Iris pigment epithelial cell (primary cell): ENCODE measurements at regions not wholly inside any gene's neighbourhood (a gene's known extent, or its start where the extent isn't known, plus 50 kb on each side); places are given as distances from the start of the nearest gene placed in this dataset.
A peak's percentile ranks its signal among the peaks of the same experiment; 100 is the strongest.

Source experiments
- DNase-seq: peaks from one replicate; pipeline ENCODE4 v3.0.0-alpha.2; 2011; ENCODE audit warnings: low read depth

DNA sequence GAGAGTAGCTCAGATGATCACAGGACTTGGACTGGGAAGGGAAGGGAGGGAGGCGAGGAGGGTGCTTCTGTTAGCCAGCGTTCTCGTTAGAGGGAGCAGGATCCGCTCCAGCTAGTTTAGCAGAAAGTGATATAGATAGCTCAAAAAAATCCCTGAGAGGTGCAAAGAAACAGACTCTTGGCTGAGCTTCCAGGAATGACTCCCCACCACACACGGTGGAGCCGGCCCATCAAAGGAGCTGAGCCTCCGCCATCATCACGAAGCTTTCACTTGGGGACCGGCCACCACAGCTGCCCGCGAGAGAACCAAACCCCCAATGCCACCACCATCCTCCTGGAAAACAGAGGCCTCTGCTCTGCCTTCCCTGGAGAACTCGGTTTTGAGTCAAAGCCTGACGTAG, 124.6 kb upstream of the BCL2L14 start:
- no peak for DNase-seq

DNA sequence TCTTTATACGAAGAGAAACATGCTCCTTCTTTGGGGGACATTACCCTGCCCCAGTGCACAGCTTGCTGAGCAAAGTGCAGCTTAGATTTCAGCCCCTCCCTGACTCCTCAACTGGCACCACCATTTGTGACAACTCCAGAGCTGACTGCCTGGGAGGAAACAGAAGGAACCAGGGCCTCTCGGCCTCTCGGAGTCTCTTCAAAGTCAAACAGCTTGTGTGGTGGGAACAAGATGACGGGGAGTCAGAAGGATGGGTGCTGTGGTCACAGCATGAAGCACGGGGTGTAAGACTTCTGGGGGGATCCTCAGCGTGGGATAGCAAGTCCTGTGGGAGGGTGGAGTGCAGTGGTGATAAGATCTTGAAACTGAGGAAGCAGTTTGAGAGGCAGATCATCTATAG, 123.5 kb upstream of the BCL2L14 start:
- DNase-seq: no peak

DNA sequence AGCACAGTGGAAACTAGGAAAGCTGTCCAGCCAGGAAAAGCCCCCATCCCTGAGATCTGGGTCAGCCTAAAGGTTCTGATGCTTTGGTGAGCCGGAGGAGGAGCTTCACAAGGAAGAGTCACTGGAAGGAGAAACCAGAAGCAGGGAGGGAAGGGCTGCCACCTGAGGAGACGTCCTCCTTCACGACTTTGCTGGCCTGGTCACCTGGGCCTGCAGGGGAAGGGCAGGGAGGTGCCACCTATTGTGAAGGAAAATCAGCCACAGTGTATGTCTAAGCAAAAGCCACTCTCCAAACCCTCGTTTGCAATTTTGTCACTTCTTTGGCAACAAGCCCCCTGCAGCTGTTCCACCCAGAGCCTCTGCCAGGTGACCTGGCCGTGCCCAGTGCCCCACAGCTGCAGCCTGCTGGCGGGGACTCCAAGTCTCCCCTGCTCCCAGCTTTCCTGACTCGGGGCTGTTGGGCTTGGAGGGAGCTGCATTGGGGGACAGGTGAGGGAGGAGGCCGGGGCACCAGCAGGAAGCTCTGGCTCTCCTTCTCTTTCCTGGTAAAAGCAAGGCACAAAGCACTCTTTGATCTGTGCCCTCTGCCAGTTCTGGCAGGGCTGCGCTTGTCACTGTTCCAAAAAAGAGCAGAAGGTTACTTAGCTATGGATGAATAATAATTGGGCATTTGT, 120.9 kb upstream of the BCL2L14 start:
- DNase-seq: no peak

DNA sequence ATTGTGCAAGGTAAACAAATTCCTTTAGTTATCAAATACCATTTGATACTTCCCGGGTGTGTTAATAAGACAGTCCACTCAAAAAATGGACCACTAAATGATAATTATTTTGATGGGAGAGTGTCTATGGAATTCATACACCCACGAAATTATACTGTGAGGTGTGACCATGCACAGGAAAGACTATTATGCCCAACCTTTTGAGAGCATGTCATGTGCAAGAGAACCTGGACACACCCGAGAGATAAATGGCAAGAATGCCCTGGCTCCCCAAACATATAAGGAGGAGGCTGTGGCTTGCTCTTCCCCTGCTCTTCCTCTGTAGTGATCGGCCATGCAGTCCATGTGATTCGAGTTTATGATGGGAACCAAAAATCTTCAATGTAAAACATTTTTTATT, 119.5 kb upstream of the BCL2L14 start:
- DNase-seq: no peak

DNA sequence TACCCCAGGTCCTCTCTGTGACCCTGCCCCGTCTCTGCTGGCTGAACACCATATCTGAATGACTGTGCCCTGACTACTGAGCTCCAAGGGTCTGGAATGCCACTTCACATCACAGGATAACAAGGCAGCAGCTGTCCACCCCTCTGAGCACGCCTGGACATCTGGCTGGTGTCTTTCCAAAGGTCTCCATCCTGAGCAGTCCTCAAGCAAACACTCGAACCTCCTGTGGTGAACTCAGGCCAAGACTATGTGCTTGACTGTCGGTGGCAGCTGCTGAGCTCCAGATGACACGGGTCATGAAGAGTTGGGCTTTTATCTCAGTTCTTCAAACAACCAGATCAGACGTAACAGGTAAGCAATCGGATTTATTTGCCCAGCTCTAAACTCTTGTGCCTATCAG, 117.2 kb upstream of the BCL2L14 start:
- DNase-seq: no peak

DNA sequence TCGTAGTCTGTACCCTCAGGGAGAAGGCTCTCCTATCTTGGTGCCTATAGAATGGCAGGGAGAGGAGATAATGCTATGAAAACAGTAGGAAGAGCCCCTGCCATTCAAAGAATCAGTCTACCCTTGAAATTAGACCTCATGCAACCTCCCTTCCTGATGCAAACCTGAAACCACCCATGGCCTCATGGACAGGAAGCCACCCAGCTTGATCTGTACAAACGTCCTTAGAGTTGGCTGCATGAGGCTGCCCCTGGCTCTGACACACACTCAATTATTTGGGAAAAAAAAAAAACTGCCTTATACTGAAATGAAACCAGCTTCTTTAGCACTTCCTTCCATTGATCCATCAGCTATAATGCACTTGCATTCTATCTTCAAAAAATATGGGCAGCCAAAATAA, 116.6 kb upstream of the BCL2L14 start:
- no peak for DNase-seq

DNA sequence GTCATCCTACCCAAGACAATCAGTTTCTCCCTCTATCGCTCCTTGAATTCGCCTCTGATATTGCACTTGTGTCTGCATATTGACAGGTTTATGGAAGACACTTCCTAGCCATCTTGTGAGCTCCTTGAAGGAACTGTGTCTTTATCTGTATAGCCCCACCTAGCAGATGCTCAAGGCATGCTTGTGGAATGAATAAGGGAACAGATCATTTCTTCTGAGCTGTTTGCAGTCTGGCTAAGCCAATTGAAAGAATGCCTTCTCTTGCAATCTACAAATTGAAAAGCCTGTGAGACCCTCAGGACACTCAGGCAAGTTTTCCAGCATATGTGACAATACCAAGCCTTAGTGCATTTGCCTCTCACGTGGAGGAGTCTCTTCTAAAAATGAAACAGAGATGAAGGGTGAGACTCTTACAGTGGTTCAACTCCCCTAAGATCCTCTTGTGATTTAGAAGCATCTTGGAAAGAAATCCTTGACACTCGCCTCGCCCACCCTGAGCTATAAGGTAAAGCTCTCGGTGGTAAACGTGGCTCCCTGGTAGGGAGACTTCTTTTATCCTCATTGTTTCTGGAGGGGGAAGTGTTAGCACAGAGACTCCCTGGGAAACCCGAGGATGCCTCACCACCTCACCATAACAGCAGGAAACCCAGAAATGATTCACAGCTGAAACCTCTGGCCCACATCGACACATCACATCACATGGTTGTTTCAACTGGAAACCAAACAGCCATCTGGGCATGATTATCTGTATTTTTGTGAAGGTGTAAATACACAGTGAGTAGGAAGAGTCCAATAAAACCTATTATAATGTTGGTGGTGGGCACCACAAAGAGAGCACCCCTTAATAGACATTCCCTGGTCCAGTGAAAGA, 112.3 kb upstream of the BCL2L14 start:
- DNase-seq: peak; percentile 98

DNA sequence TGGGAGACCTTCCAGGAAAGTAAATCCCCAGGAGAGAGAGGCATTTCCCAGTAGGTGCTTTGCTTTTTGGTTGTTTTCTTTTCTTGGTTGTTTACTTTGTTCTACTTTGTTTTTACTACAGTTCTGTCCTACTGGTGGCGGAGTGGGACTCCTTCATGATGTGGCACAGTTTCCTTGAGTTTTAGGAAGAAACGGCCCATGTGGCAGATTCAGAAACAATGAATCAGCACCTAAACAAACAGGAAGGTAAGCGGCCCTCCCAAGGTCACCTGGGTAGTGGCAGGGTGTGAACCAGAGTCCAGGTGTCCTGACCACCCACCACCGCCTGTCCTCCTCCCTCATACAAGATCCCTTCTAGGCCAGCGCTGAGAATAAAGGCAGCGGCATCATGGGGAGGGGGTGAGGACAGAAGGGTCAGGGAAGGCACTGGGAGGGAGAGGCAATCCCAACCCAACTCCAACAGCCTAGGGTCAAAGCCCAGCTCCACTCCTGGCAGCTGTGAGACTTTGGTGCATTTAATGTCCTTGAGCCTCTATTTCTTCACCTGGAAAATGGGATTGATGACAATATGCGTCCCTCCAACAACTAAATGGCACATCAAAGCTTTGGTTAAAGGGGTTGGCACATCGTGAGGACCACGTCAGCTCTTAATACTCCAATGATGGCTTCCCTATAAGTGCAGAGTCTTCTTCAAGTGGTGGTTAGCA, 111.5 kb upstream of the BCL2L14 start:
- peak; percentile 48 for DNase-seq

DNA sequence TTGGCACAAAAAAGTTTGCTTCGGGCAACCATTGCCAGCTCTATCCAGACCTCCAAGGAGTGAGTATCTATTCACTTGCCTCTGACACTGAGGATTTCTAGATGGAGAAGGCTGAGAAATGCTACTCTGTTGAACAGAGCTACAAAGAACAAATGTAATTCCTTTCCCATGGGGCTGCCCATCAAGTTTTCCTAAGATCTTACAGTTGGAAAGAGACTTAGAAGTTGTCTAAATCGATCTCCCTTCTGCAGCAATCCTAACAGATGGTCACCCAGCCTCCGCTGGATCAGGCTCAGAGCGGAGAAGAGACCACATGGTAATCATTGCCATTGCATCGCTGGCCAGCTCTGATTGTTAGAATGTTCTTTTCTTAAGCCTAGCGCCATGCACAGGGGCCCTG, 110.1 kb upstream of the BCL2L14 start:
- no peak for DNase-seq

DNA sequence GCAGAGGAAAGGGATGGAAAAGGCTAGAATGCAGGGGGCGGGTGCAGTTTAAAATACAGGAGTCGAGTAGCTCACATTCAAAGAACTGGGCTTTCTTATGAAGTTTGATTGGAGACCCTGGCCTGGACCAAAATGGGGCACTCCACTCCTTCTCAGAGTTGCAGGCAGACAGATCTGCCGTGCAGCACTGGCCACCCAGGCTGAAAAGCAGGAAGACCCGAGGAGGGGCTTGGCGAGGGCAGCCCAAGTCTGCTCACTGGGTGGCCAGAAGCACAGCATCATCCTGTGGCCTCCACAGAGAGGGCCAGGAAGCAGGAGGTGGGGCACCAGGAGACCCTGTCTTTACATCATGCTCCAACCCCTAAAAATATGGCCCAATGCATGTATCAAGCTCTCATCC, 109.1 kb upstream of the BCL2L14 start:
- DNase-seq: no peak

DNA sequence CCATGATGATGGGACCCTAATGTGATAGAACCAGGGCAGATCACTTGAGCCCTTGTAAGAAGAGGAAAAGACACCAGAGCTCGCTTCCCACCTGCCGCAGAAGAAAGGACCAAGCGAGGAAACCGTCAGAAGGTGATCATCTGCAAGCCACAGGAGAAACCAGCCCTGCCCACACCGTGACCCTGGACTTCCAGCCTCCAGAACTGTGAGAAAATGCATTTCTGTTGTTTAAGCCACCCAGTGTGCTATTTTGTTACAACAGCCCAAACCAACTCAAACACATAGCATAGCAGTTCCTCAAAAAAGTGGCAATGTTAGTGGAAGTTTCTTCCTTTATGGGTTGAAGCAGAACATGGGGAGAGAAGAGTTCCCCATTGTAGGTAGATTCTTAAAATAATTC, 107.9 kb upstream of the BCL2L14 start:
- no peak for DNase-seq

DNA sequence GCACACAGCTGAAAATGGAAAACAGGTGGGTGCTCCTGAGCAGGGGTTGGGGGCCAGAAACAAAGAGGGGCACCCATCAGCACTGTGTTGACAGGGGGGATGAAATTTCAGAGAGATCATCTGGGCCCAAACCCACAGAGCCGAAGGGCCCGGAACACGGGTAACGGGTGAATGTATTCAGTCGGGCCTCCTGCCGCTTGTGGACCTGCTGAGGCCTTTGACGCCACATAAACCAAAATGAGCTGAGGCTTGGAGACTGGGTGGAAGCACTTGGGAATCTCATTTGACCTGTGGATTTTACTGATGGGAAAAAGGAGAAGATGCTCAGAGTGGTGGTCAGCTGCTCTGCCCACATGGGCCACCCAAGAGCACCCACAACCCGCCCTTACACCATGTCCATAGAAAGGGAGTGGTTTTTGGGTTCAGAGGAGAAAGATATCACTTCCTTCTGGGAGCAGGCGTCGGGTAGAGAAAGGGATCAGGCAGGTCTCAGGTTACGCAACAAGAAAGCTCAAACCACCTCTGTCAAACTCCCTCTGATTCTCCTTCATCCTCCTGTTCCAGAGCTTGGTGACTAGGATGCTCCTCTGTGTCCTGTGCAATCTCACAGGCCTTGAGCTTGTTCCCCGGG, 106.8 kb upstream of the BCL2L14 start:
- no peak for DNase-seq

DNA sequence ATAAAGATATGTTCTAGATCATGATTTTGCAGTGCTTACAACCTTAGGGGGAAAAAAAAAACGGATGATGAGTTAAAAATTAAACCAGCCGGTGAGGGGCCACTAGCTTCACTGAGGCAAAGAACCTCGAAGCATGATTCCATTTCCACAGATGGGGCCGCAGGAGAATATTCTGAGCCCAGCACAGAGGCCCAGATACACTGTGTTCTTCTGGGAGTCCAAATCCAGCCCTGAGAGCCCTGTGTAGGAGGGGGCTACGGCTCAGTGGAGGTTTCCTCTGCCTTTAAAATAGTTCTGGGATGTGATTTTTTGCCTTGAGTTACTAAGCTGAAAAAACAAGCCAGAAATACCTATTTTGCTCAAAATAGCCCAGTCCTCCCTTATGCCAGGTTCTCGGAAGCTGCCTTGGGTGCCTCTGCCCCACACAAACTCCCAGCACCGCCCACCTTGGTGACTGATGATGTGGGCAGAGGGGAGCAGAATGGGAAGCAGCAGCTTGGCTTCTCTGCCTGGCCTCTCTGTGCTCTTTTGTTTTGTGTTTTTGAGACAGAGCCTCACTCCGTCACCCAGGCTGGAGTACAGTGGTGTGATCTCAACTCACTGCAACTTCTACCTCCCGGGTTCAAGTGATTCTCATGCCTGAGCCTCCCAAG, 105.4 kb upstream of the BCL2L14 start:
- DNase-seq: no peak

DNA sequence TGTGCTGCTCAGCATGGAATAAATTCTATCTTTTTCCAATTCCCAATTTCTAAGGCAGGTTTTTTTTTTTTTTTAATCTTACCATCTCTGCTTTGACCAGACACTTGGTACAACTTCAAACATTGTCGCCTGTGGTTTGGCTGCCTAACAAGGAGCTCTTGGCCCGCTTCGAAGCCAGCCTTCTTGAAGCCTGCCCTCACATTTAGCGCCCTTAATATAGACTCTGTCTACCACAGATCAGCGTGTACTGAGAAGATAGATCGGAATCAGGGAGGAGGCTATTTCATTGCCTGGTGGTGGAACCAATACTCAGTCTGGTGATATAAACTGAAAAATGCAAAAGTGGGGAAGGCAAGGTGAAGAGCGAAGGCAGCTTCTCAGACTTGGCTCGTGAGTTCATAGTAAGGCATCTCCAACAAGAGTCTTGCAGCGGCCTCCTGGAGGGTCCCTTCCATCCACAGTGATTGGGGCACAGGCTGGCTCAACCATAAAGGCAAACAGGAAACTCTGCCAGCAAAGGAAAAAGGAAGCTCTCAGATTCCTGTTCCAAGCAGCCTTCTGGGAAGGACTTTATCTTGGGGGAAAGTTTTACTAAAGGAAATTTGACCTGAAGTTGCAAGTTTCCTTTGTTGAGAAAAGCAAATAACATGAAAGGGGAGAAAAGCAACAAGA, 103.2 kb upstream of the BCL2L14 start:
- no peak for DNase-seq

DNA sequence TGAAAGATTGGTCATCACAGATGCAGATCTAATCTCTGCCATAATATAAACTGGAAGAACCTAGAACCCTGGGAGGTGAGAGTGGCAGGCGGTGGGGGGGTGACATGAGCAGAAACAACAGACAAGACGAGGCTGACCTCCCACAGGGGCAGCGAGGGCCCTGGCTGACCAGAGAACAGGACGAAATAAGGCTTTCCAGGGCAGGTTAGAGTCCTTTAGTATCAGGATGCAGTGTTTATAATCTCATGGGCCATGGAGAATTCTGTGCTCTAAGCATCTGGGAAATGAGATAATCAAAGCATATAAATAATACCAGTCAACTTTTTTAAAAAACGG, 102.7 kb upstream of the BCL2L14 start:
- DNase-seq: no peak

DNA sequence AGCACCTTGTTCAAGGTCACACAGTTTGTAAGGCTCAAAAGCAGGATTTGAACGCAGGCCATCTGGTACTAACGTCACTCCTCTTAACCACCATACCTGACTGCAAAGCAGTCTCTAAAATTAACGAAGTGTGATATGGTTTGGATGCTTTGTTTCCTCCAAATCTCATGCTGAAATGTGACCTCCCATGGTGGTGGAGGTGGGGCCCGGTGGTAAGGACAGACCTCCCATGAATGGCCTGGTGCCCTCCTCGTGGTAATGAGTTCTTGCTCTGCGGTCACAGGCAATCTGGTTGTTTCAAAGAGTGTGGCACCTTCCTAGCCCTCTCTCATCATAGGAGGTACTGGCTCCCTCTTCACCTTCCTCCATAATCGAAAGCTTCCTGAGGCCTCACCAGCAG, 102.2 kb upstream of the BCL2L14 start:
- no peak for DNase-seq

DNA sequence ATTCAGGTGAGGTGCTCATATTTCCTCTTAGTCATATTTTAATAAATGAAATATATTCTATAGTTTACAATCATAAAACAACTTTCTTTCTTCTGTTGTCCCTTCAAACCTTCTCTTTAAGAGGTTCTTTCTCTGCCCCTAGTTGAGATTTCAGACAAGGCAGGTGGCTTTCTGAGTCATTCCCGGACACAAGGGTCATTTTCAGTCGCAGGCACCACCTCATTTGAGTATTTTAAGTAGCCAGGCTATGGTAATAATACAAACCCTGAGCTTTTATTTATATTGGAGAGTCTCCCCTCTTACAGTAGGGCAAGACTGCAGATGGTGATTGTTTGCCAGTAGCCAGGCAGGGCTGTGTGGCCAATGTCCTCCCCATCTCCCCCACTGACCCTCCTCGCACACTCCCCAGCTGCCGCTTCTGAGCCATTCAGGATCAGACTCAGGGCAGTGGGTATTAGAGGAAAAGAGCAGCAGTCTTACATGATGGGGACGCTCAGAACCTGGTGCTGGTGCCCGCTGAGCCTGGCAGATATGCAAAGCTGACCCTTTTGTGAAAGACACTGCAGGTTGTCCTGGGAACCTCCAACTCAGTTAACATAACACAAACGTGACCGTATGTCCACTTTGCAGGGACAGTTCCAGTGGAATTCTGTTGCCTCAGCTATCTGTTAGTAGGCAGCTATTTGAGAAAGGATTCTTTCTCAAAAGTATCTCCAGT, 101.1 kb upstream of the BCL2L14 start:
- DNase-seq: no peak

DNA sequence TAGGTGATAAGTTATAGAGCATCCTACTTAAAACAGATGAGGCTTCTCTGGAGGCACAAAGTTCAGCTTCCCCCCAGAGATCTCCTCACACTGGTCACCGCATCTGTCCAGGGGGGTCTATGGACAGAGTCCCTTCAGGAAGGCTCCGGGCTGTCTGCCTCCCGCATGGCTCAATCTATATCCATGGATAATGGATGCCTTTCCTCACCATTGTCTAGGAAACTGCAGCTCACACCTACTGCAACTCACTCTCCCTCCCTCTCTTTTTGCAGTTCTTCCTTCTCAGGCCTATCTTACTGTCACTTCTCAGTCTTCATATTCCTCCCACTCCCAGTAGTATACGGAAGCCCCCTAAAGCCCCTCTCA, 100.6 kb upstream of the BCL2L14 start:
- no peak for DNase-seq

DNA sequence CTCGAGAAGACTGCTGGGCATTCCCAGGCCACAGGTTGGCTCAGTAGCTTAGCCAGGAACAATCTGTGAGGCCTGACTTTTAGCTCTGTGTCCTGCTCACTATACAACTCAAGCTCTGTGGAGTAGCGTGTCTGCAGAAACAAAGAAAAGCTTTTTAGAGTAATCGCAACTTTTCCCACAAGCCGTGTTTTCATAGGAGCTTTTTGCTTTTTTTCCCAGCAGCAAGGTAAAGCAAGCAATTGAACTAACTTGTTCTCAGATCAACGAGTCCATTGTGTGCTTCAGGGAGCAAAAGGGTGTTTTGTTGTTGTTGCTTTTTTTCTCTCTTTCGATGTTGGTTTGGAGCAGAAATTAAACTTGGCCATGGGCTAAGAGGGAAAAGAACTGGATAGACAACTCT, 97.3 kb upstream of the BCL2L14 start:
- DNase-seq: no peak

DNA sequence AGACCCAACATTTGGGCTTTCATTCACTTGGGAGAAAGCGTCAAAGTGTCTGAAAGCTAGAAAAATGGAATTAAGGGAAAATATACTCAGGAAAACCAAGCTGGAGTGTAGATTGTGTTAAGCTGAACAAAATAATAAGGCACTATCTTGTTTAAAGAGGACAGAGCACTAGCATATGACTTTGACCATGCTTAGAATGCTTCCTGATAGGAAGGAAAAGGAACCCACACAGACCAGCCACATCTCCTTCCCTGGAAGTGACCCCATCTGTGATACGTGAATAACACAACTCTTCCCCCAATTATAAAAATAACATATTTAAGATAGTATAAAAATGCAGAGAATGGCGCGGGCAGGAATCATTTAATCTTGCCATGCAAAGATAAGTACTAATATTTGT, 94.7 kb upstream of the BCL2L14 start:
- DNase-seq: no peak

DNA sequence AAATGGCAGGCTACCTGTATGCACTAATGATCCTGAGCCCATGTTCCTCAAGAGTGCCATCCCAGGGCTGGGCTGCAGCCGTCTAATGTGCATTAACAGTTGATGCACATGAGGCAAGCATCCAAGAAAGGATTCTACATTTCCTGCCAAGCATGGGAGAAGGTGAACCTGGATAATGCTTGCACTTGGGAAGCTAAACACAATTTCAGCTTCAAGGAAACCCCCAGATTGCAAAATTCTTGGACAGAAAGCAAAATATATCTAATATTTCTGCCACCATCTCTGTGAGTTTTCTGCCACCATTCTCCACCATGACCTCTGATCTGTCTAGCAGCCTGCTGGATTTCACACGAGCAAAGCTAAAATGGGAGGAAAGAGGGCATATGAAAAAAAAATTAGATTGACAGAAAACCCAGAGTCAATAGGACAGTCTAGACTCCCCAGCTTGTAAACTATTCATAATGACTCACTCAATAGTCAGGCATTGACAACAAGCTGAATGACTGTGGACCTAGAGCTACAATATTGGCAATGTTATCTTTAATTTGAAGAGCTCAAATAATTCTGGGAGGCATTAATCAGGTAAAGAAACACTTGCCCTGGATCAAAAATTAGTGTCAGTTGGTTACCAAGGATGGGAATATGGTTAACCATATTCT, 91.9 kb upstream of the BCL2L14 start:
- peak; percentile 73 for DNase-seq
